NB4 (cell line): ENCODE measurements at regions not wholly inside any gene's neighbourhood (a gene's known extent, or its start where the extent isn't known, plus 50 kb on each side); places are given as distances from the start of the nearest gene placed in this dataset.

Source experiments
- DNase-seq: peaks from one replicate; pipeline ENCODE4 v3.0.0; 2010; ENCODE audit warnings: low read depth
- H3K4me3 ChIP-seq: one replicate; pipeline ENCODE4 v1.5.1; 2011; ENCODE audit warnings: mild to moderate bottlenecking, low read depth, low read length, moderate library complexity
- CTCF ChIP-seq: IDR thresholded peaks from one replicate; pipeline ENCODE4 v1.5.1; 2012; ENCODE audit warnings: low read depth, low read length
- MAX ChIP-seq: IDR thresholded peaks from 2 replicates; pipeline ENCODE4 v1.6.1; 2011; ENCODE audit warnings: low read depth, low read length
- MYC ChIP-seq: IDR thresholded peaks from 2 replicates; pipeline ENCODE4 v1.6.1; 2011; ENCODE audit warnings: low read depth, low read length
- POLR2A ChIP-seq: IDR thresholded peaks from 2 replicates; pipeline ENCODE4 v1.6.1; 2011; ENCODE audit warnings: mild to moderate bottlenecking; ENCODE audit not compliant: insufficient read length; ENCODE audit errors: extremely low read depth

GRCh38 chr1:99086057-99086456 lies 81.4 kb upstream of the PLPPR5 start:
- no peak for DNase-seq
- TF ChIP-seq CTCF (no peak), POLR2A (no peak), MAX (no peak), MYC (no peak)
- no peak overlapping the region for H3K4me3 ChIP-seq

- DNase-seq = no peak
- TF ChIP-seq MYC (no peak), CTCF (no peak), MAX (no peak), POLR2A (no peak)
- H3K4me3 ChIP-seq = no peak overlapping the region
These were observed 93.9 kb upstream of the PLPPR5 start for GRCh38 chr1:99098589-99098988.

GRCh38 chr1:99106274-99106673 lies 101.6 kb upstream of the PLPPR5 start:
- H3K4me3 ChIP-seq = no peak overlapping the region
- DNase-seq = no peak
- TF ChIP-seq CTCF (no peak), MYC (no peak), MAX (no peak), POLR2A (no peak)

GRCh38 chr1:99107680-99108079 lies 103.0 kb upstream of the PLPPR5 start:
- TF ChIP-seq CTCF (no peak), MAX (no peak), POLR2A (no peak), MYC (no peak)
- no peak for DNase-seq
- no peak overlapping the region for H3K4me3 ChIP-seq

GRCh38 chr1:99110140-99111041 lies 105.7 kb upstream of the PLPPR5 start:
- DNase-seq = no peak
- no peak overlapping the region for H3K4me3 ChIP-seq
- TF ChIP-seq POLR2A (no peak), CTCF (no peak), MAX (no peak), MYC (no peak)

- no peak overlapping the region for H3K4me3 ChIP-seq
- TF ChIP-seq CTCF (no peak), MAX (no peak), POLR2A (no peak), MYC (no peak)
- DNase-seq = no peak
These were observed 110.6 kb upstream of the PLPPR5 start for GRCh38 chr1:99115231-99115630.
